K562 (cell line): ENCODE measurements at regions not wholly inside any gene's neighbourhood (a gene's known extent, or its start where the extent isn't known, plus 50 kb on each side); places are given as distances from the start of the nearest gene placed in this dataset.

Source experiments
- ATAC-seq: fragments of 200-7000 bp; cut with Tn5 transposase; 3 replicates; pipeline ENCODE4 v1.9.1; 2020; ENCODE audit warnings: moderate library complexity
- BruUV-seq: library from RNA; stranded (reverse); fragments of 400-500 nt; replicated peaks from 2 replicates; lab custom pipeline; 2021; lab: Mats Ljungman, UMichigan
- CTCF ChIA-PET: fragments of 300-600 bp; formaldehyde crosslinking; extraction: SDS; loops from one replicate; lab custom pipeline; 2021; ENCODE audit warnings: low intra/inter-chr PET ratio; lab: Yijun Ruan, JAX
- POLR2A ChIA-PET: fragments of 300-600, 350-650 bp; sonication (Branson Sonifier 250); formaldehyde crosslinking; extraction: SDS; loops from one replicate; lab custom pipeline; 2021; ENCODE audit warnings: antibody characterized with exemption, inconsistent platforms; lab: Yijun Ruan, JAX
- DNase-seq, 4 experiments: peaks; one replicate each; pipeline versions ENCODE4 v3.0.0 to v3.0.0-alpha.2; 2011 to 2018; ENCODE audit warnings: low spot score in 3 of 4, mixed read lengths in 3 of 4; ENCODE audit errors: extremely low read depth in 1 of 4
- FAIRE-seq: peaks from 2 replicates; lab custom pipeline; 2011; peaks lifted over from hg19 to GRCh38; lab: Jason Lieb, UNC
- H2AFZ ChIP-seq: 2 replicates; pipeline ENCODE4 v1.6.0; 2011; ENCODE audit warnings: low read depth, low read length, control low read depth, inconsistent platforms
- H3K27ac ChIP-seq: fragments of 200-600 bp; 3 replicates; pipeline ENCODE4 v1.8.0; 2011; ENCODE audit warnings: low read depth, mild to moderate bottlenecking, control low read depth, inconsistent platforms, low read length, moderate library complexity, mixed read lengths; ENCODE audit errors: extremely low read depth
- H3K27me3 ChIP-seq, 2 experiments: fragments of 300-600 bp in 1 of 2; 2 replicates in 1 of 2; 3 replicates in 1 of 2; pipeline versions ENCODE4 v1.6.0 to v1.8.0; 2011; ENCODE audit warnings: inconsistent platforms in 2 of 2, low read length in 2 of 2, mild to moderate bottlenecking in 1 of 2, mixed read lengths in 1 of 2, moderate library complexity in 1 of 2; ENCODE audit not compliant: control insufficient read depth in 2 of 2, insufficient read depth in 2 of 2
- H3K36me3 ChIP-seq: fragments of 300-600 bp; 3 replicates; pipeline ENCODE4 v1.8.0; 2011; ENCODE audit warnings: mild to moderate bottlenecking, low read length, inconsistent platforms; ENCODE audit not compliant: control insufficient read depth, insufficient read depth
- H3K4me1 ChIP-seq, 2 experiments: fragments of 200-600 bp in 1 of 2; replicated peaks in 1 of 2; 2 replicates in 1 of 2; 3 replicates in 1 of 2; pipeline versions ENCODE4 v1.5.1 to v1.8.0; 2011; ENCODE audit warnings: inconsistent platforms in 2 of 2, low read length in 2 of 2, mild to moderate bottlenecking in 1 of 2, mixed read lengths in 1 of 2, moderate library complexity in 1 of 2; ENCODE audit not compliant: control insufficient read depth in 2 of 2, insufficient read depth in 2 of 2
- H3K4me2 ChIP-seq: 2 replicates; pipeline ENCODE4 v1.6.1; 2011; ENCODE audit warnings: low read length, control low read depth, inconsistent platforms, mixed read lengths; ENCODE audit not compliant: insufficient read depth
- H3K4me3 ChIP-seq: fragments of 200-600 bp; sonication (generic), shearing (Covaris generic); 2 replicates; pipeline ENCODE4 v1.5.1; 2016; ENCODE audit warnings: control low read depth, inconsistent platforms
- H3K79me2 ChIP-seq: fragments of 200-600 bp; 3 replicates; pipeline ENCODE4 v1.8.0; 2011; ENCODE audit warnings: low read length, inconsistent platforms; ENCODE audit not compliant: control insufficient read depth, insufficient read depth
- H3K9ac ChIP-seq, 2 experiments: 2 replicates each; pipeline versions ENCODE4 v1.6.0 to v1.6.1; 2011; ENCODE audit warnings: low read depth in 2 of 2, low read length in 2 of 2, control low read depth in 1 of 2, inconsistent platforms in 1 of 2, mild to moderate bottlenecking in 1 of 2, mixed read lengths in 1 of 2; ENCODE audit not compliant: insufficient read depth in 1 of 2
- H3K9me1 ChIP-seq: one replicate; pipeline ENCODE4 v1.6.0; 2011; ENCODE audit warnings: inconsistent platforms, mild to moderate bottlenecking, low read length, moderate library complexity; ENCODE audit not compliant: control insufficient read depth, insufficient read depth
- H3K9me3 ChIP-seq: replicated peaks from 2 replicates; pipeline ENCODE4 v1.5.1; 2011; ENCODE audit warnings: low read depth, low read length, inconsistent platforms; ENCODE audit not compliant: control insufficient read depth, insufficient read depth
- H4K20me1 ChIP-seq: replicated peaks from 2 replicates; pipeline ENCODE4 v1.6.1; 2011; ENCODE audit warnings: low read length, inconsistent platforms, mixed read lengths; ENCODE audit not compliant: control insufficient read depth, insufficient read depth
- ARID1B ChIP-seq: fragments of 450-650 bp; IDR thresholded peaks from 2 replicates; pipeline ENCODE4 v1.6.1; 2016; ENCODE audit warnings: antibody characterized with exemption, mild to moderate bottlenecking, inconsistent platforms
- ARID2 ChIP-seq: fragments of 450-650 bp; IDR thresholded peaks from 2 replicates; pipeline ENCODE4 v1.6.1; 2017; ENCODE audit warnings: antibody characterized with exemption, mild to moderate bottlenecking
- BACH1 ChIP-seq: fragments of 200-800 bp; sonication (Bioruptor generic); IDR thresholded peaks from 2 replicates; pipeline ENCODE4 v1.6.1; 2016; ENCODE audit warnings: missing genetic modification characterization, missing compliant biosample characterization
- BCOR ChIP-seq: fragments of 450-650 bp; IDR thresholded peaks from 2 replicates; pipeline ENCODE4 v1.6.1; 2016
- CHCHD3 ChIP-seq: fragments of 250-450 bp; sonication (Bioruptor Pico); IDR thresholded peaks from 2 replicates; pipeline ENCODE4 v2.1.2; 2022; ENCODE audit warnings: mild to moderate bottlenecking
- DMBX1 ChIP-seq: fragments of 250-450 bp; sonication (Bioruptor Pico); IDR thresholded peaks from 2 replicates; pipeline ENCODE4 v1.8.0; 2022; ENCODE audit warnings: inconsistent platforms, mild to moderate bottlenecking, moderate library complexity, borderline replicate concordance
- ETS1 ChIP-seq: conservative IDR thresholded peaks from 2 replicates; pipeline ENCODE4 v1.6.1; 2011; ENCODE audit warnings: low read depth, mild to moderate bottlenecking, low read length; ENCODE audit not compliant: control insufficient read depth
- ETS2 ChIP-seq: IDR thresholded peaks from 2 replicates; pipeline ENCODE4 v1.6.1; 2016; ENCODE audit warnings: borderline replicate concordance, missing genetic modification characterization, mild to moderate bottlenecking, moderate library complexity, missing compliant biosample characterization; ENCODE audit not compliant: poor library complexity, severe bottlenecking
- HIVEP1 ChIP-seq: fragments of 250-450 bp; sonication (Bioruptor Pico); IDR thresholded peaks from 2 replicates; pipeline ENCODE4 v1.4.0; 2020; ENCODE audit warnings: mild to moderate bottlenecking
- JUNB ChIP-seq: fragments of 450-650 bp; formaldehyde crosslinking; conservative IDR thresholded peaks from 2 replicates; pipeline ENCODE4 v1.4.0; 2020; ENCODE audit warnings: mild to moderate bottlenecking
- KDM4B ChIP-seq, 2 experiments: fragments of 450-650 bp in 1 of 2; sonication (generic) in 1 of 2; IDR thresholded peaks; 2 replicates each; pipeline ENCODE4 v1.6.1; 2016 to 2017; ENCODE audit warnings: borderline replicate concordance in 2 of 2, antibody characterized with exemption in 1 of 2, low read depth in 1 of 2, mild to moderate bottlenecking in 1 of 2
- MAFF ChIP-seq: IDR thresholded peaks from 2 replicates; pipeline ENCODE4 v1.6.1; 2012; ENCODE audit warnings: low read length, improper control_type of control experiment
- NR3C1 ChIP-seq: sonication (generic); formaldehyde crosslinking; IDR thresholded peaks from 2 replicates; pipeline ENCODE4 v1.8.1; 2022; ENCODE audit warnings: missing genetic modification reagents
- PTRF ChIP-seq: fragments of 450-650 bp; IDR thresholded peaks from 2 replicates; pipeline ENCODE4 v1.6.1; 2016; ENCODE audit warnings: mild to moderate bottlenecking, missing genetic modification characterization, missing compliant biosample characterization
- ZHX1 ChIP-seq: fragments of 150-350 bp; conservative IDR thresholded peaks from 2 replicates; pipeline ENCODE4 v1.6.1; 2014; ENCODE audit warnings: low read length
- ZNF232 ChIP-seq: sonication (generic); formaldehyde crosslinking; IDR thresholded peaks from 2 replicates; pipeline ENCODE4 v1.8.0; 2022; ENCODE audit warnings: mild to moderate bottlenecking, missing genetic modification reagents
- WGBS: fragments of 100-300 bp; shearing (Covaris generic); methylation state at CpG from one replicate; pipeline ENCODE4 v1.1.6; 2016; ENCODE audit warnings: low coverage, mixed read lengths; ENCODE audit not compliant: insufficient coverage; ENCODE audit errors: missing lambda C conversion rate; 5-methylcytosine and 5-hydroxymethylcytosine counted together
- in situ Hi-C: fragments of 300-500 bp; cut with MboI; formaldehyde crosslinking; loops from 4 replicates; pipeline ENCODE4 v1.15.0; 2018; ENCODE audit warnings: inconsistent platforms, mixed read lengths
- intact Hi-C: fragments of 100-400 bp; cut with micrococcal nuclease; formaldehyde crosslinking; loops from 2 replicates; pipeline ENCODE4 v1.14.2; 2022

- Histone ChIP-seq H3K9me3 (no peaks in the 10 kb centered on the region), H3K4me2 (no peak overlapping the region), H3K27ac (no peak overlapping the region), H3K4me3 (no peak overlapping the region), H3K4me1 (no peaks in the 10 kb centered on the region), H3K36me3 (no peaks in the 10 kb centered on the region), H3K9ac (no peak overlapping the region), H3K9me1 (no peaks in the 10 kb centered on the region), H4K20me1 (no peaks in the 10 kb centered on the region), H2AFZ (no peak overlapping the region), H3K27me3 (no peaks in the 10 kb centered on the region), H3K79me2 (no peaks in the 10 kb centered on the region)
- in situ Hi-C loops = no loop called here
- FAIRE-seq = no peak
- no peak for DNase-seq
- no TSS peak for BruUV-seq
- no peak for ATAC-seq
- 2% methylated on average over 3 of the region's 3 CpGs for WGBS
- POLR2A ChIA-PET = no interaction called here
- CTCF ChIA-PET = no interaction called here
- intact Hi-C loops = no loop called here
- TF ChIP-seq ETS2 (tag) (no peak), DMBX1 (CRISPR knock-in tag) (no peak), MAFF (no peak), NR3C1 (CRISPR knock-in tag) (no peak), BACH1 (tag) (no peak), JUNB (CRISPR knock-in tag) (no peak), ETS1 (no peak), ARID2 (no peak), ZHX1 (no peak), KDM4B (IDR thresholded peaks at IDR 0.05; ENCODE audit: borderline replicate concordance in 2 of 2, low read depth in 1 of 2) (no peak), CHCHD3 (CRISPR knock-in tag) (no peak), PTRF (tag) (no peak), BCOR (no peak), ZNF232 (CRISPR knock-in tag) (no peak), ARID1B (no peak), HIVEP1 (CRISPR knock-in tag) (no peak)
Measured at GRCh38 chr17:71500761-71501555, 619.9 kb upstream of the SOX9 start.
